ENCODE measurements at regions not wholly inside any gene's neighbourhood (a gene's known extent, or its start where the extent isn't known, plus 50 kb on each side); places are given as distances from the start of the nearest gene placed in this dataset.

DNA sequence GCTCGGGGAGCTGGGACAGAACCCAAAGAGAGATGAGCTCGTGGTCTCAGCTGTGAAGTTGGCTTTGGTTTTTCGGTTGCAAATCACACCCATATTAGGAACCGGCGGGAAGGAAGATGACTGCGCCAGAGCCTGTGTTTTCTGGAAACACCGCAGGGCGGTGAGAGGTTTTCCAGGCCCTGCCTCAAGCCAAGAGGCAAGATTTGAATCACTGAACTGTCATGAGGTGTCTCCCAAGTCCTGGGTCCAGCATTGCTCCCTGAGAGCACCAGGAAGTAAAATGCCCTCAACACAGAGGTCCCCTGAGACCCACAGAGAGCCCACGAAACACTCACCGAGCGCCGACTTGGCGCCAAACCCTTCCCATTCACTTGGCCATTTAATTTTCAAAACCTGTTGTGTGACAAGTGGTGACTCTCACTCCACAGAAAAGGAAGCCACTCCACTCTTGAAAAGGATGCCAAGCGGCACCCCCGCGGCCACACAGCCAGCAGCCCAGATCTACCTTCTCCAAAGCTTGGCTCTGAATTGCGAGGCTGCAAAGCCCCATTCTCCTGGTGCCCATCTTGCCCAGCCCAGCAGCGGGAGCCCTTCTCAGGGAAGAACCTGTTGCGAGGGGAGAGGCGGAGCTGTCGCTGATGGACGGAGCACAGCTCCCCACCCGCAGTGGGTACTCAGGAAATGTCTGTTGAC lies 99.0 kb upstream of the RUNX3 start:
- Histone ChIP-seq H3K27me3 (ENCODE audit: control insufficient read depth in 1 of 2, insufficient read depth in 2 of 2, low read length in 2 of 2) (peaks cover 5 to 32% of the 10 kb centered on the region in 2 experiments; a peak in 3 of 5 replicates), H3K36me3 (replicated peaks in 1 of 2; ENCODE audit: control insufficient read depth in 1 of 2, insufficient read depth in 2 of 2, low read length in 2 of 2) (no peaks in the 10 kb centered on the region), H3K9ac (ENCODE audit: insufficient read depth, low read depth, low read length) (no peak overlapping the region), H3K79me2 (ENCODE audit: insufficient read depth, low read length) (no peaks in the 10 kb centered on the region), H3K9me3 (ENCODE audit: low read length) (no peaks in the 10 kb centered on the region), H3K4me2 (ENCODE audit: low read depth, low read length) (no peak overlapping the region), H3K4me3 (replicated peaks in 1 of 3; ENCODE audit: insufficient read depth in 1 of 3, low read depth in 2 of 3, low read length in 3 of 3) (no peak overlapping the region), H3K4me1 (ENCODE audit: insufficient read depth, low read length) (peaks cover 4% of the 10 kb centered on the region; the same call in 1 of the 2 replicates), H4K20me1 (ENCODE audit: insufficient read depth, low read length) (no peaks in the 10 kb centered on the region), H2AFZ (ENCODE audit: low read length) (no peak overlapping the region), H3K27ac (ENCODE audit: extremely low read length, insufficient read depth, low read length) (no peak overlapping the region)
- no TSS peak for BruUV-seq (replicated peaks)
- WGBS (ENCODE audit: low lambda C conversion rate), result 57% methylated on average over 21 of the region's 23 CpGs
- intact Hi-C loops (cut with micrococcal nuclease; ENCODE audit: unreplicated experiment), result no loop called here
- in situ Hi-C loops (cut with HindIII; ENCODE audit: extremely low pct_ligation_motif_present, low pct_unique_long_range_greater_than_20kb), result no loop called here
- ATAC-seq, result no peak
- POLR2A ChIA-PET, result no interaction called here
- no peak for DNase-seq (ENCODE audit: low spot score)
- no peak for FAIRE-seq
- CTCF ChIA-PET (ENCODE audit: low intra/inter-chr PET ratio, low total read pairs), result no interaction called here
- TF ChIP-seq, protein P1, sequence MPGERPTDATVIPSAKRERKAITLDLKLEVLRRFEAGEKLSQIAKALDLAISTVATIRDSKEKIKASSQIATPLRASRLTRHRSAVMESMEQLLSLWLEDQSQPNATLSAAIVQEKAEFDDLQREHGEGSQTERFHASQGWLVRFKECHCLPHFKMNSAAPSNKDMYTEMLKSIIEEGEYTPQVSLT (CRISPR knock-in tag; IDR thresholded peaks at IDR 0.05; ENCODE audit: borderline replicate concordance, low read depth), result no peak

DNA sequence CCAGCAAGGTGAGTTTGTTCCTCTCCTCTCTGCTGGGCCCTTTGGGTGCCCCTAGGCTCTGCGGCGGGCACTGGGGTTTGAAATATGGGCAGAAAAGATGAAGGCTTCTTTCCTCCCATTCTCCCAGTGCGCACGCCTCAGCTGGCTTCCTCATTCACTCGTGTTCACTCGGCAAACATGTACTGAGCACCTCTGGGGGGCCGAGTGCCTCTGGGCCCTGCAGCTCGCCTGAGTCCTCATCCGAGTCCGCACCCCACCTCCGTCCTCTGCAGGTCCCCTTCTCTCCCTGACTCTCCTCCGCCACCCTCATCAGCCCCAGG lies 98.5 kb upstream of the RUNX3 start:
- no peaks in the 10 kb centered on the region for H3K79me2 ChIP-seq (ENCODE audit: insufficient read depth, low read length)
- no peak for DNase-seq (ENCODE audit: low spot score)
- ChIA-PET POLR2A (no interaction called here), CTCF (ENCODE audit: low intra/inter-chr PET ratio, low total read pairs) (no interaction called here)
- no peak overlapping the region for H3K9ac ChIP-seq (ENCODE audit: insufficient read depth, low read depth, low read length)
- H3K36me3 ChIP-seq (replicated peaks in 1 of 2; ENCODE audit: control insufficient read depth in 1 of 2, insufficient read depth in 2 of 2, low read length in 2 of 2), result no peaks in the 10 kb centered on the region
- no TSS peak for BruUV-seq (replicated peaks)
- no peak overlapping the region for H3K27ac ChIP-seq (ENCODE audit: extremely low read length, insufficient read depth, low read length)
- 24% methylated on average over 6 of the region's 12 CpGs for WGBS (ENCODE audit: low lambda C conversion rate)
- no peaks in the 10 kb centered on the region for H3K9me3 ChIP-seq (ENCODE audit: low read length)
- no peak overlapping the region for H3K4me2 ChIP-seq (ENCODE audit: low read depth, low read length)
- peaks cover 5 to 28% of the 10 kb centered on the region in 2 experiments; a peak in 3 of 5 replicates for H3K27me3 ChIP-seq (ENCODE audit: control insufficient read depth in 1 of 2, insufficient read depth in 2 of 2, low read length in 2 of 2)
- no peaks in the 10 kb centered on the region; the same call in 1 of the 2 replicates for H3K4me1 ChIP-seq (ENCODE audit: insufficient read depth, low read length)
- in situ Hi-C loops (cut with HindIII; ENCODE audit: extremely low pct_ligation_motif_present, low pct_unique_long_range_greater_than_20kb) (no loop called here), intact Hi-C loops (cut with micrococcal nuclease; ENCODE audit: unreplicated experiment) (no loop called here)
- ATAC-seq, result no peak
- no peaks in the 10 kb centered on the region for H4K20me1 ChIP-seq (ENCODE audit: insufficient read depth, low read length)
- no peak overlapping the region for H3K4me3 ChIP-seq (replicated peaks in 1 of 3; ENCODE audit: insufficient read depth in 1 of 3, low read depth in 2 of 3, low read length in 3 of 3)
- no peak for FAIRE-seq
- H2AFZ ChIP-seq (ENCODE audit: low read length), result no peak overlapping the region
- no peak for TF ChIP-seq FOSL1 (CRISPR knock-in tag; IDR thresholded peaks at IDR 0.05; ENCODE audit: borderline replicate concordance)
- TF ChIP-seq, protein P2, sequence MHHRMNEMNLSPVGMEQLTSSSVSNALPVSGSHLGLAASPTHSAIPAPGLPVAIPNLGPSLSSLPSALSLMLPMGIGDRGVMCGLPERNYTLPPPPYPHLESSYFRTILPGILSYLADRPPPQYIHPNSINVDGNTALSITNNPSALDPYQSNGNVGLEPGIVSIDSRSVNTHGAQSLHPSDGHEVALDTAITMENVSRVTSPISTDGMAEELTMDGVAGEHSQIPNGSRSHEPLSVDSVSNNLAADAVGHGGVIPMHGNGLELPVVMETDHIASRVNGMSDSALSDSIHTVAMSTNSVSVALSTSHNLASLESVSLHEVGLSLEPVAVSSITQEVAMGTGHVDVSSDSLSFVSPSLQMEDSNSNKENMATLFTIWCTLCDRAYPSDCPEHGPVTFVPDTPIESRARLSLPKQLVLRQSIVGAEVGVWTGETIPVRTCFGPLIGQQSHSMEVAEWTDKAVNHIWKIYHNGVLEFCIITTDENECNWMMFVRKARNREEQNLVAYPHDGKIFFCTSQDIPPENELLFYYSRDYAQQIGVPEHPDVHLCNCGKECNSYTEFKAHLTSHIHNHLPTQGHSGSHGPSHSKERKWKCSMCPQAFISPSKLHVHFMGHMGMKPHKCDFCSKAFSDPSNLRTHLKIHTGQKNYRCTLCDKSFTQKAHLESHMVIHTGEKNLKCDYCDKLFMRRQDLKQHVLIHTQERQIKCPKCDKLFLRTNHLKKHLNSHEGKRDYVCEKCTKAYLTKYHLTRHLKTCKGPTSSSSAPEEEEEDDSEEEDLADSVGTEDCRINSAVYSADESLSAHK (CRISPR knock-in tag; IDR thresholded peaks at IDR 0.05; ENCODE audit: borderline replicate concordance), result no peak
- TF ChIP-seq HNRNPUL1 (IDR thresholded peaks at IDR 0.05; ENCODE audit: low read depth, low read length), result no peak
- no peak for TF ChIP-seq U2AF1 (optimal IDR thresholded peaks at IDR 0.05; ENCODE audit: low read depth, low read length)
- TF ChIP-seq ZBTB3 (CRISPR knock-in tag; IDR thresholded peaks at IDR 0.05; ENCODE audit: borderline replicate concordance, low read depth), result no peak
- TF ChIP-seq, protein P3, sequence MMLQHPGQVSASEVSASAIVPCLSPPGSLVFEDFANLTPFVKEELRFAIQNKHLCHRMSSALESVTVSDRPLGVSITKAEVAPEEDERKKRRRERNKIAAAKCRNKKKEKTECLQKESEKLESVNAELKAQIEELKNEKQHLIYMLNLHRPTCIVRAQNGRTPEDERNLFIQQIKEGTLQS (CRISPR knock-in tag; IDR thresholded peaks at IDR 0.05), result no peak
- TF ChIP-seq, protein P4, sequence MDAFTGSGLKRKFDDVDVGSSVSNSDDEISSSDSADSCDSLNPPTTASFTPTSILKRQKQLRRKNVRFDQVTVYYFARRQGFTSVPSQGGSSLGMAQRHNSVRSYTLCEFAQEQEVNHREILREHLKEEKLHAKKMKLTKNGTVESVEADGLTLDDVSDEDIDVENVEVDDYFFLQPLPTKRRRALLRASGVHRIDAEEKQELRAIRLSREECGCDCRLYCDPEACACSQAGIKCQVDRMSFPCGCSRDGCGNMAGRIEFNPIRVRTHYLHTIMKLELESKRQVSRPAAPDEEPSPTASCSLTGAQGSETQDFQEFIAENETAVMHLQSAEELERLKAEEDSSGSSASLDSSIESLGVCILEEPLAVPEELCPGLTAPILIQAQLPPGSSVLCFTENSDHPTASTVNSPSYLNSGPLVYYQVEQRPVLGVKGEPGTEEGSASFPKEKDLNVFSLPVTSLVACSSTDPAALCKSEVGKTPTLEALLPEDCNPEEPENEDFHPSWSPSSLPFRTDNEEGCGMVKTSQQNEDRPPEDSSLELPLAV (CRISPR knock-in tag; conservative IDR thresholded peaks at IDR 0.05; ENCODE audit: low read depth), result no peak
- no peak for TF ChIP-seq MXD4 (CRISPR knock-in tag; IDR thresholded peaks at IDR 0.05)
- no peak for TF ChIP-seq ZNF747 (CRISPR knock-in tag; IDR thresholded peaks at IDR 0.05; ENCODE audit: borderline replicate concordance)
- no peak for TF ChIP-seq ZNF501 (CRISPR knock-in tag; IDR thresholded peaks at IDR 0.05)
- no peak for TF ChIP-seq ZNF589 (CRISPR knock-in tag; conservative IDR thresholded peaks at IDR 0.05)
- TF ChIP-seq KDM6A (CRISPR knock-in tag; IDR thresholded peaks at IDR 0.05; ENCODE audit: low read depth), result no peak
- TF ChIP-seq ZNF160 (CRISPR knock-in tag; IDR thresholded peaks at IDR 0.05), result no peak

All from HepG2 (cell line).